CD4-positive, alpha-beta T cell treated with Interleukin-10 for 1 hour (primary cell): ENCODE measurements at regions not wholly inside any gene's neighbourhood (a gene's known extent, or its start where the extent isn't known, plus 50 kb on each side); places are given as distances from the start of the nearest gene placed in this dataset.
"Not testable (repeated sequence)": the region's sequence is repeated elsewhere in the genome, so short reads cannot be mapped to it uniquely, and the experiment has no call there.

Experiments
- DNase-seq: peaks from one replicate; pipeline ENCODE4 v3.0.0-alpha.2; 2020

GRCh38 chr1:189633658-189634057 is 844.0 kb downstream of the BRINP3 start:
- no peak for DNase-seq

- DNase-seq = no peak
These were observed 840.6 kb downstream of the BRINP3 start for GRCh38 chr1:189637041-189637440.

- not testable (repeated sequence) for DNase-seq
These were observed 833.5 kb downstream of the BRINP3 start for GRCh38 chr1:189644156-189644555.

- no peak for DNase-seq
These were observed 832.7 kb downstream of the BRINP3 start for GRCh38 chr1:189644970-189645369.

GRCh38 chr1:189646066-189646465 is 831.6 kb downstream of the BRINP3 start:
- no peak for DNase-seq

- no peak for DNase-seq
These were observed 822.8 kb downstream of the BRINP3 start for GRCh38 chr1:189654906-189655305.

GRCh38 chr1:189656628-189657530 is 820.8 kb downstream of the BRINP3 start:
- no peak for DNase-seq

- DNase-seq = no peak
These were observed 819.9 kb downstream of the BRINP3 start for GRCh38 chr1:189657715-189658114.

- DNase-seq = no peak
These were observed 819.3 kb downstream of the BRINP3 start for GRCh38 chr1:189658381-189658780.

- DNase-seq = no peak
These were observed 817.9 kb downstream of the BRINP3 start for GRCh38 chr1:189659731-189660130.

- DNase-seq = no peak
These were observed 815.5 kb downstream of the BRINP3 start for GRCh38 chr1:189662190-189662589.

GRCh38 chr1:189669846-189670245 is 807.8 kb downstream of the BRINP3 start:
- DNase-seq = no peak

GRCh38 chr1:189673217-189673616 is 804.4 kb downstream of the BRINP3 start:
- no peak for DNase-seq

GRCh38 chr1:189675712-189676244 is 801.9 kb downstream of the BRINP3 start:
- no peak for DNase-seq

- no peak for DNase-seq
These were observed 798.9 kb downstream of the BRINP3 start for GRCh38 chr1:189678779-189679178.

GRCh38 chr1:189681252-189681919 is 796.3 kb downstream of the BRINP3 start:
- no peak for DNase-seq

- DNase-seq = no peak
These were observed 795.1 kb downstream of the BRINP3 start for GRCh38 chr1:189682591-189682990.

GRCh38 chr1:189686288-189686687 is 791.4 kb downstream of the BRINP3 start:
- DNase-seq = no peak

- no peak for DNase-seq
These were observed 784.5 kb downstream of the BRINP3 start for GRCh38 chr1:189693140-189693539.

GRCh38 chr1:189696297-189696696 is 781.4 kb downstream of the BRINP3 start:
- no peak for DNase-seq

- DNase-seq = no peak
These were observed 780.6 kb downstream of the BRINP3 start for GRCh38 chr1:189697113-189697512.

GRCh38 chr1:189701606-189702005 is 776.1 kb downstream of the BRINP3 start:
- DNase-seq = no peak

GRCh38 chr1:189706594-189706993 is 771.1 kb downstream of the BRINP3 start:
- DNase-seq = no peak

GRCh38 chr1:189708674-189709073 is 769.0 kb downstream of the BRINP3 start:
- DNase-seq = no peak
